GM12875 (cell line): ENCODE measurements at regions not wholly inside any gene's neighbourhood (a gene's known extent, or its start where the extent isn't known, plus 50 kb on each side); places are given as distances from the start of the nearest gene placed in this dataset.

Experiments
- H3K4me3 ChIP-seq: one replicate; pipeline ENCODE4 v1.5.1; 2011; ENCODE audit warnings: low read depth, low read length, control low read depth
- CTCF ChIP-seq: IDR thresholded peaks from 2 replicates; pipeline ENCODE4 v1.5.1; 2011; ENCODE audit warnings: low read depth, mild to moderate bottlenecking, control low read depth, inconsistent platforms, low read length, moderate library complexity, borderline replicate concordance; ENCODE audit not compliant: insufficient read depth

- H3K4me3 ChIP-seq, result no peak overlapping the region
- no peak for TF ChIP-seq CTCF
Measured at GRCh38 chr6:14697427-14697826, 548.4 kb upstream of the JARID2 start.

DNA sequence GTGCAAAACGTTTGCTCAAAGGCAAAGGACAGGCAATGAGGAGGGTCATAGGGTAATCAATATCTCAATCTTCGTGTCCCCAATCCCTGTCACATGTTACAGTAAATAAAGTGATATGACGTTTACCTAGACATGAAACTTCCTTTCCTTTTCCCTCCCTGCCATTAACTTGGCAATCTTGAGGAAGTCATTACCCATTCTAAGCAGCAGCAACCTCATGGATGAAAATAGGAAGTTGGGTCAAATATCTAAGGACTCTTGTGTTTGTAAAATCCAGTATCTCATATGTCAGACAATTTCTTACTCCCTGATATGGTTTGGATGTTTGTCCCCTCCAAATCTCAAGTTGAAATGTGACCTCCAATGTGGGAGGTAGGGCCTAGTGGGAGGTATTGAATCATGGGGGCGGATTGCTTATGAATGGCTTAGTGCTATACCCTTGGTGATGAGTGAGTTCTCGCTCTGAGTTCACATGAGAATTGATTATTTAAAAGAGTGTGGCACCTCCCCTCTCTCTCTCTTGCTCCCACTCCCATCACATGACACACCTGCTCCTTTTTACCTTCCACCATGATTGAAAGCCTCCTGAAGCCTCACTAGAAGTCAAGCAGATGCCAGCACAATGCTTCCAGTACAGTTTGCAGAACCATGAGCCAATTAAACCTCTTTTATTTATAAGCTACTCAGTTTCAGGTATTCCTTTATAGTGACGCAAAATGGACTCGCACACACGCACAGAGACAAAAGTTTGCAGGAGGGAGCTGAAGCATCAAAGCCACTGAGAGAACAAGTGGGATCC, 545.9 kb upstream of the JARID2 start:
- TF ChIP-seq CTCF, result no peak
- no peak overlapping the region for H3K4me3 ChIP-seq

DNA sequence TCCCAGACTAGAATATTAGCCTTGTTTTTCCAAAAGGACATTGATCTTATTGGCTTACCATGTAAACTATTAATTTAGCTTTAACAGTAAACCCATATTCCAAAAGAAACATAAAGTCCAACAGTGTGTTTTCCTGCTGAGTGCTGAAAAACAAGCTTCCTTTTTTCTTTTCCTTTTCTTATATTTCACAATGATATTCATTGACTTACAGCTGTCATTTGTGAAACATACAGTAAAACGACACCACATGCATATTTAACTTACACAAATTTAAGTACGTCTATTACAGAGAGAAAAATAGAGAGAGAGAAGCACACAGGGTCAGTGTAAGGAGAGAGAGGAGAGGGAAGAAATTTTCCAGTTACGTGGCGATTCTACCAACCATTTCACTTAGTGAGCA, 543.9 kb upstream of the JARID2 start:
- H3K4me3 ChIP-seq, result no peak overlapping the region
- TF ChIP-seq CTCF, result no peak

- TF ChIP-seq CTCF, result no peak
- H3K4me3 ChIP-seq, result no peak overlapping the region
Measured at GRCh38 chr6:14702678-14703077, 543.2 kb upstream of the JARID2 start.

DNA sequence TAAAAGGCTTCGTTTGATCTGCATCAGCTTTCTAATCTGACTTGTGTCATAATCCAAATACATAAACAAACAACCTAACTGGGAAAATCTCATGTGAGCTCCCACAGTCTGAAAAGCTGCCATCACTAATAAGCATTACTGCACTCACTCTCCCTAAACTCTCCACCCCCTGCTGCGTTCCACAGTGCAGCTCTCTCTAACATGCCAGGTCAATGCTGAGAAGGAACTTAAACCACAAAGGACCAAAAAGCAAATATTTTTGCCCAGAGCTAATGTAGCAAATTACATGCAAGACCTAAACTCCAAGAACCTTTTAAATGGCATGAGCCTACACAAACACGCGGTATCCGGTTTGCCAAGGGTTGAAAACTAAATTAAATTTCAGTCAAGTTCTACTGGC, 542.3 kb upstream of the JARID2 start:
- no peak overlapping the region for H3K4me3 ChIP-seq
- no peak for TF ChIP-seq CTCF

DNA sequence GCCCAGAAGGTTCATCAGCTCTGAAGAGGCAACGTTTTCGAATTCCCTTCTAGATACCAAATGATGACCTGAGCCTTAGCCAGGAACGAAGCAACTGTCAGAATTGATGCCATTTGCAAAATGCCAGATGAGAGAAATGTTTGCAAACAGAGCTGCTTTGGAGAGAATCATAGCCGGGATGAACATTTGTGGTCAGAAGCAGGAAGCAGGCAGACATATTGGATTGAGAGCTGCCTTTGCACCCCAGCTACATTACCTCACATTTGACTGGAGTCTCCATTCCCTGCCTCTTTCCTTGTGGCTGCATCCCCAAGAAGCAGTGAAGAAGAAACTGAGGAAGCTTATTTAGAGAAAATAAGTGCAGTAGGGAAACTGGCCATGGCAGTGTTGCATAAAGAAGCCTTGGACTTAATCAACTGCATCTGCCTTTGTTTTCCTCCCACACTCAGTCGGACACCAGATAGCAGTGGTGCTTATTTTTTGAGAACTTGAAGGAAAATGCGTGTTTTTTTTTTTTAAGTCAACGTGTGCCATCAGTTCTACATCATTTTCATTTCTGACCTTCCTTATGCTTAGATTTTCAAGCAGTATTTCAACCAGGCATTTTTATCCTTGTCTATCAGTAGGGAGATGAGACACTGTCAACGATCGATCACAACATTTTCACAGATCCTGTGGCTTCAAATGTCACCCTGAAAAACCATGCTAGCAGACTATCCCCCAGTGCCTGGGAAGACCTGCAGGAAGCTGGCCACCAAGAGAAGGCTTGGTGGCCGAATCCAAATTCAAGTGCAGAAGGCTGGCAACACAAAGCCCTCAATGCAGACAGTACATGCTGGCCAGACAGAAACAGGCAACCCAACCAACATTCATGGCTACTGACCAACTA, 541.2 kb upstream of the JARID2 start:
- no peak overlapping the region for H3K4me3 ChIP-seq
- no peak for TF ChIP-seq CTCF
